Urothelium cell line (cell line): ENCODE measurements at regions not wholly inside any gene's neighbourhood (a gene's known extent, or its start where the extent isn't known, plus 50 kb on each side); places are given as distances from the start of the nearest gene placed in this dataset.
"Not testable (repeated sequence)": the region's sequence is repeated elsewhere in the genome, so short reads cannot be mapped to it uniquely, and the experiment has no call there.

Experiments
- DNase-seq: peaks from one replicate; pipeline ENCODE4 v3.0.0; 2011; ENCODE audit warnings: low spot score, mixed read lengths
- FAIRE-seq: peaks from 2 replicates; lab custom pipeline; 2011; peaks lifted over from hg19 to GRCh38; lab: Jason Lieb, UNC

DNA sequence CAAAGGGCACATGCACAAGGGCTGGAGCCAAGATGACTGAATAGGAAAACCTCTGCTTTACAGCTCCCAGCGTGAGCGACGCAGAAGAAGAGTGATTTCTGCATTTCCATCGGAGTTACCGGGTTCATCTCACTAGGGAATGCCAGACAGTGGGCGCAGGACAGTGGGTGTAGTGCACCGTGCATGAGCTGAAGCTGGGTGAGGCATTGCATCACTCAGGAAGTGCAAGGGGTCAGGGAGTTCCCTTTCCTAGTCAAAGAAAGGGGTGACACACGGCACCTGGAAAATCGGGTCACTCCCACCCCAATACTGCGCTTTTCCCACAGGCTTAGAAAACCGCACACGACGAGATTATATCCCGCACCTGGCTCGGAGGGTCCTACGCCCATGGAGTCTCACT is 64.5 kb upstream of the HTR1E start:
- not testable (repeated sequence) for FAIRE-seq, DNase-seq

- FAIRE-seq (no peak), DNase-seq (no peak)
Observed at GRCh38 chr6:86871681-86872080, 65.6 kb upstream of the HTR1E start.

- FAIRE-seq (no peak), DNase-seq (no peak)
Observed at GRCh38 chr6:86869500-86869899, 67.8 kb upstream of the HTR1E start.

- no peak for DNase-seq
- FAIRE-seq: no peak
Observed at GRCh38 chr6:86859513-86859912, 77.8 kb upstream of the HTR1E start.

- DNase-seq (no peak), FAIRE-seq (no peak)
Observed at GRCh38 chr6:86858970-86859369, 78.4 kb upstream of the HTR1E start.

DNA sequence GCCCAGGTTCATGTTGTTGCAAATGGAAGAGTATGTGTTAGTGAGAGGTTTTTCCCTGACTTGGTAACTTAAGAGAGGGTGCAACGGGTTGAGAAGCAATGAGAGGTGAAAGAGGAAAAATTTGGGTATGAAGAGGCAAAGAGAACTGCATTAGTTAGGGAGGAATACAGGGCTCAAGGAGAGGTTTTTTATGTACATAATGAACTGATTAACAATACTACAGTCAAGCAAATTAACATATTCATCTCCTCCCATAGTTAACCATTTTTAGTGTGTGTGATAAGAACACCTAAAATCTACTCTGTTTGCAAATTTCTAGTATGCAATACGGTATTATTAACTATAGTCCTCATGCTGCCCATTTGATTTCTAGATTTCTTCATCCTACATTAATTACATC is 79.5 kb upstream of the HTR1E start:
- no peak for DNase-seq
- FAIRE-seq: no peak

GRCh38 chr6:86856937-86857563 is 80.3 kb upstream of the HTR1E start:
- DNase-seq (peak; percentile 4), FAIRE-seq (no peak)

DNA sequence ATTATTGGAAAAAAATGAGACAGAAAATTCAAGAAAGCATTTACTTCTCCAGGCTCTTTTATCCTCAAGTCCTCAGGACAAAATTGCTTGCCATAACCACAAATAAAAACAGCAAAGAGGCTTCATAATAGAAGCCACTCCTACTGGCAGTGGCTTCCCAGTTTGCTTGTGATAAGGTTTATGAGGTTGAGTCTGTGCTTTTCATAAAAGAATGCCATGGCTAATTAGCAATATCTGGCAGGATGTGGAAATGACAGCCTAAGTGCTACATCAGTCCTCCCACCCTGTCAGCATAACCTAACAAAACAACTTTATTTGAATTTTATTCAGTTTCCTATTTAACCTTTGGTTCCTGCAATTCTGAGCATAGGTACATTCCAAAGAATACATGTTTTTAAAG is 80.9 kb upstream of the HTR1E start:
- no peak for DNase-seq
- no peak for FAIRE-seq

DNA sequence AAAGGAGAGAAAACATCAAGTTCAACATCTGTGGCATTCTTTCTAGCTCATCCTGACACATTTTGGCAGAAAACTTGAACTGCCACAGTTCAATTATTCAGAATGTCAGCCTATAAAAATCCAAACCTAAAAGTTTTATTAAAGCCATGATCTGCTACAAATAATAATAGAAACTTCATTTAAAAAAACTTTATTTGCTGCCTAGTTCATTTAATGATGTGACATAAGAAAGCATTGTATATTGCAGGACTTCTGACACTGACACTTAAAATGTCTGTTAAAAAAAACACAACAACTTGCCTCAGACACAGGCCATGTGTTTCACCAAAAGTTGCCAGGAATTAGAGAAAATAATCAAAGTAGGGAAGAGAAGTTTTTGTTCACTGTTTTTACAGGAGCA is 88.3 kb upstream of the HTR1E start:
- DNase-seq (no peak), FAIRE-seq (no peak)

DNA sequence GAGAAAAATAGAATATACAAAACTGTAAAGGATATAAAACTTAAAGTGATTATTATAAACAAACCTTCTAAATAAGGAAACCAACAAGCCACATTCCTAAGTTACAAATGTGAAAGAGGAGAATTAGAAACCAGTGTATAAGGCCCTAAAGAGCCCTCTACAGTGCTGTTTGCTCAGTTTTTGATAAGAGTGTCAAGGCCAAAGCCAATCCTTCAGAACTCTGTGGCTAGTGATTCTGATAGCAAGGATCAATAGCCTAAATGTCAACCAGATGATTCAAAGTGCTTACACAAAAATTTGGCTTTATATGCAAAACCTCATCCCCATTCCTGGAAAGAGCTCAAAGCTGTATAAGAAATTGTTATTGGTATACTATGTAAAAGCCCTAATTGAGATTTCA is 104.6 kb upstream of the HTR1E start:
- no peak for FAIRE-seq
- no peak for DNase-seq

DNA sequence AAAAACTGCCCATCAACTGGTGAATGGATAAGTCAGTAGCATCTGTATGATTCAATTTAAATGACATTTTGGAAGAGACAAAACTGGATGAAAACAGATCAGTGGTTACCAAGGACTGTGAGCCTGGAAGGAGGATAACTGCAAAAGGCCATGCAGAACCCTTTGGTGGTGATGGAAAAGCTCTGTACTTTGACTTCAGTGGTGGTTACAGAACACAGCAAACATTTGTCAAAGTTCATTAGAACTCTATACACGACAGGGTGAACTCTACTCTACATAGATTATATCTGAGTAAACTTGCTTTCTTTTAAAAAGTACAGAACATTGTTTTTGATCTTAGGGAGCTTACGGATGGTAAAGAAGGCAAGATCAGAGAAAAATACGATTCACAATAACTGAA is 111.9 kb upstream of the HTR1E start:
- DNase-seq: no peak
- FAIRE-seq: no peak

DNA sequence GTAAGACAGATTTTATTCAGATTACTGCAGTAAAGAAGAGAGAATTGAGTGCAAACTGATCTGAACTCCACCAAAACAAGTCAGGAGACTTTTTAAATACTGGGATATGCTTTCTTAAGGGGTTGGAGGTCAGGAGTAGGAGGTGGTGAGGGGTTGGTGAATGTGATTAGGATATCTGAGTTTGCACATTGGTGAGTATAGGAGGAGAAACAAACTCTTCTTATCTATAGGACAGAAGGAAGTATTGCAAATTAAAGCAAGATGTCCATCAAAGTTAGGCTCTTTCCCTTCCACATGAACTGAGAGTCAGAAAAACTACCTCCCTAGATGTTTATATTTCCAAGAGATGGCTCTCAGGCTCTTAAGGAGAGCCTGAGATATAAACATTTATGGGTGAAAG is 114.6 kb upstream of the HTR1E start:
- FAIRE-seq: no peak
- no peak for DNase-seq

GRCh38 chr6:86820750-86821149 is 116.6 kb upstream of the HTR1E start:
- DNase-seq: no peak
- no peak for FAIRE-seq

GRCh38 chr6:86793649-86794048 is 143.7 kb upstream of the HTR1E start:
- no peak for FAIRE-seq

DNA sequence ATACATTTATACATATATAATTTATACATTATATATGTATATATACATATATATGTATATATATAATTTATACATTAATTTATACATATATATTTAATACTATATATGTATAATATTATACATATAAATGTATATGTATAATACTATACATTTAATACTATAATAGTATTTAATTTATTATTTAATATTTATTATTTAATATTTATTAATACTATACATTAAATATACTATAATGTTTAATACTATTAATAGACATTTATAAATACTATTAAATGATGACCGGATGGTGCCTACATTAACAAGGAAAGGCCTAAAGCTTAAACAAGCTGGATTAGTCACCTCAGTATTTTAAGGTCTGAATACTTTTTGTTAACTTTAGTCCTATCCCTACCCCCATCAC is 145.9 kb upstream of the HTR1E start:
- DNase-seq: no peak

More at GRCh38 chr6:86793649-86794048, 143.7 kb upstream of the HTR1E start:
- DNase-seq: no peak

DNA sequence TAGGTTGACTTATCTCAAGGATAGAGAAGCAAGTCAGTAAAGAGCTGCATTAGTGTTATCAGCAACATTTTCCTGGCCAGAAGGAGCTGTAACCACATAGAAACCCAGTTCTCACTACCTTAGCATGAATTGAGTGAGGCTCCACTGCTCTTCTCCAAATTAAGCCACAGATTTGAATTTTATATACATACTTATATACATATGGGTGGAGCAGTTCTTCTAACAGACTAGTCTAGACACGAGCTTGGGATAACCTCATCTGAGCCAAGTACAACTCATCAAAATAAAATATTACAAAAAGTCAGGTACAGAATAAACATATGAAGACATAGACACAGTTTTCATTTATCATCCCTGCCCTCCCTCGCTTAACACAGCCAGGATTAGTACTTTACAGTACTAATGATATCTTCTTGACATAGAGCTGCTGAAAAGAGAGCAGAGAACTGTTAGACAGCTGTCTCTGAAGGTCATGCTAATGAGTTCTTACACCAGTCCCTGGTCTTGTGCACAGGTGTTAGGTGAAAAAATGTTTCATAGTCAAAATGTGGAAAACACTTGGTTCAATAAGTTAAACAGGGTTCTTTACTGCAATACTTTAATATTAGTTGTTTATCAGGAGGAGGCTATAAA is 147.4 kb upstream of the HTR1E start:
- FAIRE-seq (no peak), DNase-seq (no peak)

More for the DNA sequence above, 145.9 kb upstream of the HTR1E start:
- FAIRE-seq: no peak

DNA sequence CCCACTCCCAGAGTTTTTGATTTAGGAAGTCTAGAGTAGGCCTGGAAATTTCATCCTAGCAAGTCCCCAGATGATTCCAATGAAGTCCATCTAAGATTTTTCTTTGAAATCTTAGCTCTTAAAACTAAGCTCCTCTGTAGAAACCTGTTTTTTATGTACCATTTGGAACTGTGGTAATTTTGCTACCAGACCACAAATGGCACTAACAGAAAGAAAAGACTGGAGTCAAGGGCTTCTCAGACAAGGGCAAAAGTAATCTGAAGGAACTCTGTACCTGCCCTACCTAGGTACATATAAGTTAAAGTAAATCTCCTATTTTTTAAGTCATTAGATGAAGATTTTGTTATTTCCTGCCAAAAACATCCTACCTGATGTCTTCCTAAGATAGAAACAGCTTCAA is 155.0 kb upstream of the HTR1E start:
- DNase-seq (no peak), FAIRE-seq (no peak)

GRCh38 chr6:86780923-86781322 is 156.4 kb upstream of the HTR1E start:
- FAIRE-seq (no peak), DNase-seq (no peak)

DNA sequence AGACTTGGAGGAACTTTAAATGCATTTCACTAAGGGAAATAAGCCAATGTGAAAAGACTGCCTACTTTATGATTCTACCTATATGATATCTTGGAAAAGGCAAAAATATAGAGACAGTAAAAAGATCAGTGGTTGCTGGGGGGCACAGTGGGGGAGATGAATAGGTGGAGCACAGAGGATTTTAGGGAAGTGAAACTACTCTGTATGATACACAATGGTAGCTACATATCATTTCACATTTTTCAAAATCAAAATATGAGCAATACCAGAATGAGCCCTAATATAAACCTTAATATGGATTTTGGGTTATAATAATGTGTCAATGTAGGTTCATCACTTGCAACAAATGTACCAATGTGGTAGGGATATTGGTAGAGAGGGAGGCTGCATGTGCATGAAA is 161.4 kb upstream of the HTR1E start:
- FAIRE-seq (no peak), DNase-seq (no peak)

- DNase-seq (no peak), FAIRE-seq (no peak)
Observed at GRCh38 chr6:86765211-86765610, 172.1 kb upstream of the HTR1E start.

- FAIRE-seq, DNase-seq: not testable (repeated sequence)
Observed at GRCh38 chr6:86759953-86760352, 177.4 kb upstream of the HTR1E start.

DNA sequence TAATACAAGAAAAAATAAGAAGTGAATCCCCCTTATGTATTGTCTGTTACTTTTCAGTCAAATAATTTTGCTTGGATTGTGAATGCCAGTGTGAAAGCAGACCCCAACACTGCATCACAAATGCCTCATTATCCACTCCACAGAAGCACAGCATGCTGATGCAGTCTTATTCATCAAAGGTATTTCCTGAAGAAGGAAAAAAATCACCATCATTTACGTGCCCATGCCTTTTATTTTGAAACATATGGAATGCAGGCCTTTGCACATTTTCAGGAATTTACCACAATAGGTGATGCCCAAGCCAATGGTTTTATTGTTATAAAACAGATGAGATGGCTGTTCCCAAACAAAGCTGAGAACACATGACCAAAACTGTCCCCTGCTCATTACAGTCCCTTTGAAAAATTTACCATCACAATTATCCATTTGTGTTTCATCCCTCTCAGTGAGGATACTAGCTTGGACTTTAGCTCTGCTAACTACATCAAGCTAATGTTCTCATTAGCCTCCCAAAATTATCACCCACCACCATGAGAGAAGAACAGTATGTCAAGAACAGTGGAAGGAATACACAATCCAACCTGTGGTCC is 180.6 kb upstream of the HTR1E start:
- FAIRE-seq (no peak), DNase-seq (no peak)
